ENCODE measurements at regions not wholly inside any gene's neighbourhood (a gene's known extent, or its start where the extent isn't known, plus 50 kb on each side); places are given as distances from the start of the nearest gene placed in this dataset.

- TF ChIP-seq, protein P1, sequence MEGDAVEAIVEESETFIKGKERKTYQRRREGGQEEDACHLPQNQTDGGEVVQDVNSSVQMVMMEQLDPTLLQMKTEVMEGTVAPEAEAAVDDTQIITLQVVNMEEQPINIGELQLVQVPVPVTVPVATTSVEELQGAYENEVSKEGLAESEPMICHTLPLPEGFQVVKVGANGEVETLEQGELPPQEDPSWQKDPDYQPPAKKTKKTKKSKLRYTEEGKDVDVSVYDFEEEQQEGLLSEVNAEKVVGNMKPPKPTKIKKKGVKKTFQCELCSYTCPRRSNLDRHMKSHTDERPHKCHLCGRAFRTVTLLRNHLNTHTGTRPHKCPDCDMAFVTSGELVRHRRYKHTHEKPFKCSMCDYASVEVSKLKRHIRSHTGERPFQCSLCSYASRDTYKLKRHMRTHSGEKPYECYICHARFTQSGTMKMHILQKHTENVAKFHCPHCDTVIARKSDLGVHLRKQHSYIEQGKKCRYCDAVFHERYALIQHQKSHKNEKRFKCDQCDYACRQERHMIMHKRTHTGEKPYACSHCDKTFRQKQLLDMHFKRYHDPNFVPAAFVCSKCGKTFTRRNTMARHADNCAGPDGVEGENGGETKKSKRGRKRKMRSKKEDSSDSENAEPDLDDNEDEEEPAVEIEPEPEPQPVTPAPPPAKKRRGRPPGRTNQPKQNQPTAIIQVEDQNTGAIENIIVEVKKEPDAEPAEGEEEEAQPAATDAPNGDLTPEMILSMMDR (IDR thresholded peaks at IDR 0.05; ENCODE audit: insufficient read depth, low read depth, low read length) = no peak
- no peak for TF ChIP-seq EZH2 (IDR thresholded peaks at IDR 0.05; ENCODE audit: insufficient read depth, low read length)
Observed at GRCh38 chr6:139639507-139639906, 265.1 kb upstream of the CITED2 start.
